HEK293T (cell line): ENCODE measurements at regions not wholly inside any gene's neighbourhood (a gene's known extent, or its start where the extent isn't known, plus 50 kb on each side); places are given as distances from the start of the nearest gene placed in this dataset.

Experiments
- CTCF ChIA-PET: fragments of 350-600 bp; formaldehyde crosslinking; extraction: SDS; loops from one replicate; lab custom pipeline; 2021; ENCODE audit warnings: antibody characterized with exemption, inconsistent platforms; lab: Yijun Ruan, JAX
- POLR2A ChIA-PET: fragments of 350-600 bp; formaldehyde crosslinking; extraction: SDS; loops from one replicate; lab custom pipeline; 2020; ENCODE audit warnings: antibody characterized with exemption, inconsistent platforms; lab: Yijun Ruan, JAX
- DNase-seq: peaks from one replicate; pipeline ENCODE4 v3.0.0; 2012; ENCODE audit warnings: mixed read lengths; ENCODE audit errors: extremely low spot score
- ARNT ChIP-seq: fragments of 450-650 bp; IDR thresholded peaks from 2 replicates; pipeline ENCODE4 v1.6.1; 2017; ENCODE audit warnings: mild to moderate bottlenecking
- BHLHE40 ChIP-seq: fragments of 450-650 bp; IDR thresholded peaks from 2 replicates; pipeline ENCODE4 v1.6.1; 2016; ENCODE audit warnings: mild to moderate bottlenecking, moderate library complexity, borderline replicate concordance
- CTBP1 ChIP-seq: fragments of 450-650 bp; IDR thresholded peaks from 2 replicates; pipeline ENCODE4 v1.6.1; 2016; ENCODE audit warnings: borderline replicate concordance
- ELF4 ChIP-seq: fragments of 450-650 bp; IDR thresholded peaks from 2 replicates; pipeline ENCODE4 v1.6.1; 2017; ENCODE audit warnings: antibody characterized with exemption
- FOXA1 ChIP-seq: fragments of 450-650 bp; IDR thresholded peaks from 2 replicates; pipeline ENCODE4 v1.6.1; 2016; ENCODE audit warnings: mild to moderate bottlenecking
- FOXK2 ChIP-seq: fragments of 450-650 bp; IDR thresholded peaks from 2 replicates; pipeline ENCODE4 v1.6.1; 2016; ENCODE audit warnings: mild to moderate bottlenecking
- FOXM1 ChIP-seq: fragments of 450-650 bp; IDR thresholded peaks from 2 replicates; pipeline ENCODE4 v1.6.1; 2017; ENCODE audit warnings: mild to moderate bottlenecking, borderline replicate concordance
- HDGF ChIP-seq: fragments of 450-650 bp; IDR thresholded peaks from 2 replicates; pipeline ENCODE4 v1.6.1; 2017; ENCODE audit warnings: antibody characterized with exemption, borderline replicate concordance
- L3MBTL2 ChIP-seq: fragments of 450-650 bp; conservative IDR thresholded peaks from 2 replicates; pipeline ENCODE4 v1.6.1; 2016; ENCODE audit warnings: mild to moderate bottlenecking
- LEF1 ChIP-seq: fragments of 450-650 bp; IDR thresholded peaks from 2 replicates; pipeline ENCODE4 v1.6.1; 2017; ENCODE audit warnings: mild to moderate bottlenecking, borderline replicate concordance
- NFRKB ChIP-seq: fragments of 450-650 bp; IDR thresholded peaks from 2 replicates; pipeline ENCODE4 v1.6.1; 2016; ENCODE audit warnings: mild to moderate bottlenecking, moderate library complexity
- PKNOX1 ChIP-seq: fragments of 450-650 bp; IDR thresholded peaks from 2 replicates; pipeline ENCODE4 v1.6.1; 2016
- SP1 ChIP-seq: fragments of 450-650 bp; IDR thresholded peaks from 2 replicates; pipeline ENCODE4 v1.6.1; 2017
- SUZ12 ChIP-seq: fragments of 450-650 bp; IDR thresholded peaks from 2 replicates; pipeline ENCODE4 v1.6.1; 2016; ENCODE audit warnings: mild to moderate bottlenecking
- TARDBP ChIP-seq: fragments of 450-650 bp; IDR thresholded peaks from 2 replicates; pipeline ENCODE4 v1.6.1; 2016
- ZNF384 ChIP-seq: fragments of 450-650 bp; IDR thresholded peaks from 2 replicates; pipeline ENCODE4 v1.6.1; 2016

- DNase-seq, result no peak
- POLR2A ChIA-PET, result no interaction called here
- CTCF ChIA-PET, result no interaction called here
- no peak for TF ChIP-seq ELF4
- TF ChIP-seq NFRKB, result no peak
- no peak for TF ChIP-seq FOXK2
- no peak for TF ChIP-seq TARDBP
- no peak for TF ChIP-seq HDGF
Measured at GRCh38 chr4:31108762-31109161, 388.6 kb downstream of the PCDH7 start.

- POLR2A ChIA-PET, result no interaction called here
- CTCF ChIA-PET, result no interaction called here
- TF ChIP-seq PKNOX1, result no peak
- TF ChIP-seq FOXA1, result no peak
- TF ChIP-seq FOXM1, result no peak
- no peak for TF ChIP-seq ZNF384
- no peak for TF ChIP-seq FOXK2
- TF ChIP-seq TARDBP, result no peak
- TF ChIP-seq ELF4, result no peak
- TF ChIP-seq SUZ12, result no peak
- DNase-seq, result no peak
Measured at GRCh38 chr4:31111790-31112189, 391.6 kb downstream of the PCDH7 start.

GRCh38 chr4:31114816-31115215 is 394.6 kb downstream of the PCDH7 start:
- CTCF ChIA-PET, result no interaction called here
- DNase-seq, result no peak
- POLR2A ChIA-PET, result no interaction called here
- TF ChIP-seq FOXM1, result no peak
- no peak for TF ChIP-seq SUZ12
- no peak for TF ChIP-seq LEF1
- TF ChIP-seq ELF4, result no peak
- TF ChIP-seq FOXA1, result no peak
- no peak for TF ChIP-seq HDGF
- TF ChIP-seq L3MBTL2, result no peak
- TF ChIP-seq PKNOX1, result no peak
- TF ChIP-seq BHLHE40, result no peak

- CTCF ChIA-PET, result no interaction called here
- TF ChIP-seq LEF1 (no peak), SUZ12 (no peak), SP1 (no peak), FOXM1 (no peak), NFRKB (no peak), FOXK2 (no peak), TARDBP (no peak), L3MBTL2 (no peak), CTBP1 (no peak), BHLHE40 (no peak), PKNOX1 (no peak), ARNT (no peak), FOXA1 (no peak), ELF4 (no peak), HDGF (no peak), ZNF384 (no peak)
- DNase-seq, result no peak
- POLR2A ChIA-PET, result no interaction called here
Measured at GRCh38 chr4:31124008-31124585, 403.9 kb downstream of the PCDH7 start.

GRCh38 chr4:31125061-31125460 is 404.9 kb downstream of the PCDH7 start:
- ChIA-PET CTCF (no interaction called here), POLR2A (no interaction called here)
- no peak for DNase-seq
- TF ChIP-seq SUZ12 (no peak), ARNT (no peak), NFRKB (no peak), ELF4 (no peak), PKNOX1 (no peak), FOXM1 (no peak), ZNF384 (no peak), LEF1 (no peak), FOXA1 (no peak), HDGF (no peak), L3MBTL2 (no peak), SP1 (no peak)

GRCh38 chr4:31125496-31125895 is 405.3 kb downstream of the PCDH7 start:
- POLR2A ChIA-PET, result no interaction called here
- CTCF ChIA-PET, result no interaction called here
- TF ChIP-seq CTBP1, result no peak
- no peak for TF ChIP-seq LEF1
- DNase-seq, result no peak
